GM06990 (cell line): ENCODE measurements at regions not wholly inside any gene's neighbourhood (a gene's known extent, or its start where the extent isn't known, plus 50 kb on each side); places are given as distances from the start of the nearest gene placed in this dataset.

Experiments
- DNase-seq: peaks from one replicate; pipeline ENCODE4 v3.0.0-alpha.2; 2011; ENCODE audit not compliant: insufficient read length; ENCODE audit errors: extremely low read depth
- H3K27me3 ChIP-seq: replicated peaks from 2 replicates; pipeline ENCODE4 v1.6.0; 2011; ENCODE audit warnings: low read length; ENCODE audit not compliant: control insufficient read depth, insufficient read depth
- H3K36me3 ChIP-seq: 2 replicates; pipeline ENCODE4 v1.5.1; 2011; ENCODE audit warnings: low read length; ENCODE audit not compliant: control insufficient read depth, insufficient read depth
- H3K4me3 ChIP-seq: replicated peaks from 2 replicates; pipeline ENCODE4 v1.5.1; 2011; ENCODE audit warnings: low read depth, mild to moderate bottlenecking, control low read depth, low read length
- CTCF ChIP-seq: IDR thresholded peaks from 2 replicates; pipeline ENCODE4 v1.5.1; 2011; ENCODE audit warnings: low read length, control low read depth, mild to moderate bottlenecking, inconsistent platforms; ENCODE audit not compliant: insufficient read depth, poor library complexity, severe bottlenecking

GRCh38 chr3:67979342-67979741 is 324.9 kb upstream of the SUCLG2 start:
- Histone ChIP-seq H3K27me3 (no peaks in the 10 kb centered on the region), H3K36me3 (no peaks in the 10 kb centered on the region), H3K4me3 (no peak overlapping the region)
- no peak for TF ChIP-seq CTCF
- no peak for DNase-seq

GRCh38 chr3:67977762-67978161 is 323.4 kb upstream of the SUCLG2 start:
- TF ChIP-seq CTCF, result no peak
- Histone ChIP-seq H3K36me3 (no peaks in the 10 kb centered on the region), H3K27me3 (no peaks in the 10 kb centered on the region), H3K4me3 (no peak overlapping the region)
- no peak for DNase-seq

GRCh38 chr3:67976663-67977062 is 322.3 kb upstream of the SUCLG2 start:
- TF ChIP-seq CTCF, result no peak

GRCh38 chr3:67964596-67964995 is 310.2 kb upstream of the SUCLG2 start:
- H3K27me3 ChIP-seq, result no peaks in the 10 kb centered on the region
- TF ChIP-seq CTCF, result no peak
- H3K36me3 ChIP-seq, result no peaks in the 10 kb centered on the region
- no peak overlapping the region for H3K4me3 ChIP-seq
- DNase-seq, result no peak

More at GRCh38 chr3:67976663-67977062, 322.3 kb upstream of the SUCLG2 start:
- no peaks in the 10 kb centered on the region for H3K36me3 ChIP-seq
- no peaks in the 10 kb centered on the region for H3K27me3 ChIP-seq
- no peak for DNase-seq
- H3K4me3 ChIP-seq, result no peak overlapping the region

- no peak overlapping the region for H3K4me3 ChIP-seq
- no peaks in the 10 kb centered on the region for H3K36me3 ChIP-seq
- TF ChIP-seq CTCF, result no peak
- no peaks in the 10 kb centered on the region for H3K27me3 ChIP-seq
- DNase-seq, result no peak
These were observed 302.9 kb upstream of the SUCLG2 start for GRCh38 chr3:67957268-67957667.

GRCh38 chr3:67947808-67948508 is 293.5 kb upstream of the SUCLG2 start:
- no peak for DNase-seq
- H3K36me3 ChIP-seq, result no peaks in the 10 kb centered on the region
- no peaks in the 10 kb centered on the region for H3K27me3 ChIP-seq
- TF ChIP-seq CTCF, result no peak
- H3K4me3 ChIP-seq, result no peak overlapping the region
